ENCODE measurements at regions not wholly inside any gene's neighbourhood (a gene's known extent, or its start where the extent isn't known, plus 50 kb on each side); places are given as distances from the start of the nearest gene placed in this dataset.

DNA sequence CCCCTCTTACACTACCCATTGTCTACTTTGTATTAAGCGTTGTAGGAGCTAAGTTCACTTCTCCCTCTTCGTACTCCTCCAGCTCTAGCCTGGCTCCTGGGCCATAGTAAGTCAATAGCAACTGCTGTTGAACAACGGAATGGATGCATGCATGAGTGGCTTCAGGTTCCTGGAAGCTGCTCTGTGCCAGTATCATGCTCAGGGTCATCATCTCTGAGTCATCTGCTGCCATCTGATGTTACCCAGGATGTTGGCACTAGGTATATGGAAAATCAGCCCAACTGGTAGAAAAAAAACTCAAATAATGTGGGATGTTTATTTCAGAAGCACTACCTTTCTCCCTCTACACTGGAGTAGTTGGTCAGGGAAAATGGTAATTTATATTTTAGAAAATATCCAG is 536.8 kb downstream of the NPIPA7 start:
- Histone ChIP-seq H4K20me1 (replicated peaks in 1 of 2; ENCODE audit: control insufficient read depth in 1 of 2, insufficient read depth in 2 of 2, low read length in 2 of 2) (no peaks in the 10 kb centered on the region), H2BK120ac (replicated peaks; ENCODE audit: low read depth, low read length) (no peak overlapping the region), H3K9ac (replicated peaks in 1 of 4; ENCODE audit: extremely low read depth in 1 of 4, low read depth in 3 of 4, low read length in 3 of 4) (no peak overlapping the region; a peak in 1 of 7 replicates), H3K56ac (replicated peaks; ENCODE audit: insufficient read length, low read depth, low read length) (no peak overlapping the region), H4K5ac (ENCODE audit: insufficient read length, low read depth, low read length) (no peak overlapping the region), H3K23ac (ENCODE audit: insufficient read length) (no peak overlapping the region), H3K27ac (ENCODE audit: low read depth, low read length) (no peak overlapping the region), H4K91ac (replicated peaks; ENCODE audit: insufficient read length, low read length) (no peak overlapping the region), H2BK12ac (ENCODE audit: low read depth, low read length) (no peak overlapping the region), H4K8ac (ENCODE audit: extremely low read depth, insufficient read depth, low read length) (no peak overlapping the region), H2BK15ac (ENCODE audit: low read length) (0 out of 2 replicates have a peak overlapping the region, but pooled peaks have one; percentile 5), H3K36me3 (ENCODE audit: control insufficient read depth in 2 of 4, insufficient read depth in 4 of 4, low read length in 3 of 4) (no peaks in the 10 kb centered on the region), H2BK5ac (ENCODE audit: low read depth, low read length) (no peak overlapping the region), H3K14ac (ENCODE audit: insufficient read length) (no peak overlapping the region), H3K9me3 (ENCODE audit: insufficient read depth in 2 of 2, low read depth in 1 of 2, low read length in 1 of 2) (peaks cover 2 to 3% of the 10 kb centered on the region in 2 experiments; a peak in 1 of 4 replicates), H2AK5ac (ENCODE audit: low read depth, low read length) (no peak overlapping the region), H3K4me2 (ENCODE audit: insufficient read depth in 1 of 2, low read depth in 2 of 2, low read length in 2 of 2) (no peak overlapping the region), H3K4me3 (ENCODE audit: extremely low read depth in 1 of 4, insufficient read depth in 2 of 4, low read depth in 3 of 4, low read length in 4 of 4) (no peak overlapping the region), H3K79me1 (ENCODE audit: low read depth, low read length) (no peaks in the 10 kb centered on the region), H3K4ac (replicated peaks; ENCODE audit: insufficient read length, low read depth, low read length) (no peak overlapping the region), H3K27me3 (replicated peaks in 1 of 4; ENCODE audit: control insufficient read depth in 3 of 4, extremely low read depth in 1 of 4, insufficient read depth in 3 of 4, low read length in 3 of 4) (no peaks in the 10 kb centered on the region), H3K23me2 (ENCODE audit: low read depth, low read length) (peaks cover 2% of the 10 kb centered on the region; the same call in 1 of the 2 replicates), H3K18ac (ENCODE audit: extremely low read depth, low read length) (no peak overlapping the region), H3K4me1 (replicated peaks in 1 of 4; ENCODE audit: control insufficient read depth in 3 of 4, insufficient read depth in 4 of 4, low read length in 3 of 4) (peaks cover 0 to 3% (median 0%) of the 10 kb centered on the region in 4 experiments; a peak in 1 of 7 replicates), H2BK20ac (ENCODE audit: low read length) (no peak overlapping the region), H3K79me2 (ENCODE audit: control insufficient read depth in 1 of 2, insufficient read depth in 2 of 2, low read length in 2 of 2) (no peaks in the 10 kb centered on the region), H2AFZ (ENCODE audit: low read length) (no peak overlapping the region)
- ChIA-PET CTCF (ENCODE audit: partially characterized antibody) (interaction anchor here (1.6 kb wide), 1 partner anchor 18 kb away, joined by 7 read pairs; no protein-coding TSS in a partner anchor), POLR2A (ENCODE audit: partially characterized antibody) (no interaction called here)
- no peak for FAIRE-seq
- WGBS, 2 experiments (ENCODE audit: extremely low coverage in 1 of 2, insufficient coverage in 1 of 2, insufficient read length in 1 of 2, insufficient replicate concordance in 2 of 2, low coverage in 1 of 2, low lambda C conversion rate in 2 of 2, missing lambda C conversion rate in 1 of 2): 82% methylated on average over 3 of the region's 3 CpGs; no CpG with 5 or more reads in 1 of the 2 experiments
- DNase-seq (ENCODE audit: low read depth in 1 of 2, low spot score in 2 of 2): no peak
- no peak for TF ChIP-seq POLR2A (IDR thresholded peaks at IDR 0.05; ENCODE audit: control extremely low read depth in 1 of 2, low read depth in 2 of 2, low read length in 2 of 2)
- no peak for TF ChIP-seq CHD2 (IDR thresholded peaks at IDR 0.05; ENCODE audit: low read length)

Data from H1 (cell line).